ENCODE measurements at regions not wholly inside any gene's neighbourhood (a gene's known extent, or its start where the extent isn't known, plus 50 kb on each side); places are given as distances from the start of the nearest gene placed in this dataset.

- no peak for DNase-seq (ENCODE audit: low read depth in 1 of 2, low spot score in 1 of 2)
These were observed 497.7 kb downstream of the BRINP1 start for GRCh38 chr9:118871531-118871930.

DNA sequence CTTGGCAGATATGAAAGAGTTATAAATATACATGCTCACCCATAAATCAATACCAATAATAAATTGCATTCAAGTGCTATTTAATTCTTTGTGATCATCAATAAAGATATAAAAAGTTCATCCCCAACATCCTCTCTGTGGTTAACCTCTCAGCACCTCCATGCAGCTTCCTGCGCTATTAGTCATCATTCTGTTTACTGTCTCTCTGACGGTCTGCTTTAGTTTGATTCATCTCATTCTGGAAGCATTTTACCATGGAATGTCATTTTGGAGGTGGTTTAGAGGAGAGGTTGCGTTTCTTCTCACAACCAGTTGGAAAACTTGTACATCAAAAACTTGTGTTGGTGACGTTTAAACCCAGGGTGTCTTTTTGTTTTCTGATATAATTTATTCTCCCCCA lies 486.6 kb downstream of the BRINP1 start:
- DNase-seq (ENCODE audit: low read depth in 1 of 2, low spot score in 1 of 2): no peak

DNA sequence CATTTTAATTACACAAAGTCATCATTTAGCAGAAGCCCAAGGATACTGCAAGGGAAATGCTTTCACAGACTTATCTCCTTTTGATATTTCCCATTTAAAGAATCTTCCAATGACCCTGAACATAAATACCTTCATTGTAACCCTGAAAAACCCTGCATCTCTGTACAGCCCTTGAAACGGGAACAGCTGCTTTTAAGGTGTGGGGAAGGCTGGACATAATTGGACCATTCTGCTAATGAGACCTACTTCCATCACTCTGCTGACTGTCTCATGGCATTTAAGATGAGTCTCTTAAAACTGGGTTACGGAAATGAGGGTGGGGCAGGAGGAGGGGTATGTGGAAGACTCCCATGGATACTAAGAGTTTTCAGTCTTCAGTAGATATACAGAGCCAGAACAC lies 485.8 kb downstream of the BRINP1 start:
- DNase-seq (ENCODE audit: low read depth in 1 of 2, low spot score in 1 of 2): no peak

GRCh38 chr9:118891213-118891612 lies 478.0 kb downstream of the BRINP1 start:
- DNase-seq (ENCODE audit: low read depth in 1 of 2, low spot score in 1 of 2): no peak

DNA sequence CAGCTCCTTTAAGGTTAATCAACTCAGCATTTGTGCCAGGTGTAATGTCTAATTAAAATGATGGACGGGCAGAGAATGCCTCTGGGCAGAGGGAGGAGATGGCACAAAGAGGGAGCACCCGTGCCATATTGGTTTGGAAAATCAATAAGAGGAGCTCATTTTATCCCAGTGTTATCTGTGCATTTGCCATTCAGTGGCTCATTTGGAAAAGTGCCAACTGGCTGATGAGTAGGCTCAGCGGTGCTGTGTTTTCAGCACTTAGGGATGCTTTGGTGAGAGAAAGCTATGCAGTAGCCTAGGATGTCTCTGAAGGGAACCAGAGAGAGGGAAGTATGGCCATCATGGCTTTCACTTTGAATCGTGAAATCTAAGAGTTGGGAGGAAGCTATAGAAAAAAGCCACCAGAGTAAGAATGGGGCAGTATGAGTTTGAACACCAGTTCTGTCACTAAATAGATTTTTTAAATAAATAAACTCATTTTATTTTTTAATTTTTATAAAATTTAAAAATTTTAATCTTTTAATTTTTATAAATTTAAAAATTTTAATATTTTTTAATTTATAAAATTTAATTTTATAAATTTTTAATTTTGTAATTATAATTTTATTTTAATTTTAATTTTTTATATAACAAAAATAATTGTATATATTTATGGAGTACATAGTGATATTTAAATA lies 472.8 kb downstream of the BRINP1 start:
- no peak for DNase-seq (ENCODE audit: low read depth in 1 of 2, low spot score in 1 of 2)

GRCh38 chr9:118918180-118918579 lies 451.1 kb downstream of the BRINP1 start:
- no peak for DNase-seq (ENCODE audit: low read depth in 1 of 2, low spot score in 1 of 2)

DNA sequence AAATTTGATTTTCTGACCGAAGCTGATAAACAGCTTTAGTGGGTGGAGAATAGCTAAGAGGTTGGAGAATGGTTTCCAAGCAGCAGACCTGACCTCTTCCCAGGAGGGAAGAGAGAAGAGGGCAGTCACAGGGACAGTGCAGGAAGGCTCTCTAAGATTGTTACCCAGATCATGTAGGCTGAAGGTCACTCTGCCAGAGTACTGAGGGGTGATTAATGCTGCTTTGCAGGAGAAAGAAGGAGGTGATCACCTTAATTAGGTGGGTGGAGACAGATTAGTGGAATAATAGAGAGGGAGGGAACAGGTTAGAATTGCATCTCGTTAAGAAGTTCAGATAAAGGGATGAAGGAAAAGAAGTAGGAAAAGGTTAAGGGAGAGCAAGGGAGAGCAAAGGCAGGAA lies 440.5 kb downstream of the BRINP1 start:
- DNase-seq (ENCODE audit: low read depth in 1 of 2, low spot score in 1 of 2): no peak

- no peak for DNase-seq (ENCODE audit: low read depth in 1 of 2, low spot score in 1 of 2)
These were observed 439.9 kb downstream of the BRINP1 start for GRCh38 chr9:118929287-118929686.

- DNase-seq (ENCODE audit: low read depth in 1 of 2, low spot score in 1 of 2): no peak
These were observed 437.3 kb downstream of the BRINP1 start for GRCh38 chr9:118931941-118932340.

DNA sequence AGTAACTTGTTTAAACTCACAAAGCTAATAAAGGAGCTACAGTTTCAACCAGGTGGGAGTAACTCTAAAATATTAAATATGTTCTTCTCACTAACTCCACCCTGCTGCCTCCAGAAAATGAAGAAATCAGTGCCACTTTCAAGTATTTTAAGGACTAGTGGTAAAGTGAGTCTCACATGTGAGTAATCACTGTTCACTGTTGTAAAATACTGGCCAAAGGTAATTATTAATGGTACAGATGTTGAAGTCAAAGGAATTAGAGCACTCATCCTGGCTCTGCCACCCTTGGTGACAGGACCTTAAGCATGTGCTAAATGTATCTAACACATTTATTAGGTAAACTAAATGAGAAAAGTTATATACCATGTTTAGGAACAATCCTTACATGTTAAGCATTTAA lies 430.7 kb downstream of the BRINP1 start:
- DNase-seq (ENCODE audit: low read depth in 1 of 2, low spot score in 1 of 2): no peak

GRCh38 chr9:118940473-118940872 lies 428.8 kb downstream of the BRINP1 start:
- no peak for DNase-seq (ENCODE audit: low read depth in 1 of 2, low spot score in 1 of 2)

GRCh38 chr9:118946669-118947068 lies 422.6 kb downstream of the BRINP1 start:
- no peak for DNase-seq (ENCODE audit: low read depth in 1 of 2, low spot score in 1 of 2)

DNA sequence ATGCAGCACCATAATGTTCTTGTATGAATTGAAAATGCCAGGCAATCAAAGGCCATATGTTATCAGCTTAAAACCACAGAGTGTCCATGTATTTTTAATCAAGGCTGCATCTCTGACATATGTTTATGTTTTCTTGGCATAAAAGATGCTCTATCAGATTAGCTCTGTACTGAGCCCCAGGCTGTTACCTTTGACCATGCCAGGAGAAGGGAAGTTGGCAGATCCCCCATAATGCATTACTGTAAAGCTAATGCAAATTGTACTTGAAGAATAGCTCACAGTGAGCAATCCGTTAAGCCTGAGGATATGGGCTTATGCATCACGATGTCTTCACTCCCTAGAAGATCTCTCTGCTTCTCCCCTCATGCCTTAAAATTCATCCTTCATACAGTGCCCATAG lies 414.4 kb downstream of the BRINP1 start:
- no peak for DNase-seq (ENCODE audit: low read depth in 1 of 2, low spot score in 1 of 2)

GRCh38 chr9:118957585-118957984 lies 411.6 kb downstream of the BRINP1 start:
- no peak for DNase-seq (ENCODE audit: low read depth in 1 of 2, low spot score in 1 of 2)

DNA sequence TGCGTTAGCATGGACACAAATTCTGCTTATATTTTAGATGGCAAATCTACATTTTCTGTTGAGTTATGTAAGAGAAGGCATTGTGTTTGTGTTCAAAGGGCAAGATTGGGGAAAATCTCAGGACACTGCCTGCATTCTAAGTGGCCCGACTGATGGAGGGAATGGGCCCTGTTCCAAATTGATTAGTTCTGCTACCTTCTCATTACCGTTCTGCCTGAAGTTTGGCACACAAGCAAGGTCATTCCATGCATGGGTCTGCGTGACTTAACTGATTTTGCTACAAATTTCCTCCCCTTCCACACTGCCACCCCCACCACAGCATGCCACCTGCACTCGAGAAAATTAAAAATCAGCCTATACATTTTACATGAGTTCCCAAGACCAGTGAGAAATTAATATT lies 409.9 kb downstream of the BRINP1 start:
- no peak for DNase-seq (ENCODE audit: low read depth in 1 of 2, low spot score in 1 of 2)

- DNase-seq (ENCODE audit: low read depth in 1 of 2, low spot score in 1 of 2): no peak
These were observed 407.4 kb downstream of the BRINP1 start for GRCh38 chr9:118961857-118962256.

DNA sequence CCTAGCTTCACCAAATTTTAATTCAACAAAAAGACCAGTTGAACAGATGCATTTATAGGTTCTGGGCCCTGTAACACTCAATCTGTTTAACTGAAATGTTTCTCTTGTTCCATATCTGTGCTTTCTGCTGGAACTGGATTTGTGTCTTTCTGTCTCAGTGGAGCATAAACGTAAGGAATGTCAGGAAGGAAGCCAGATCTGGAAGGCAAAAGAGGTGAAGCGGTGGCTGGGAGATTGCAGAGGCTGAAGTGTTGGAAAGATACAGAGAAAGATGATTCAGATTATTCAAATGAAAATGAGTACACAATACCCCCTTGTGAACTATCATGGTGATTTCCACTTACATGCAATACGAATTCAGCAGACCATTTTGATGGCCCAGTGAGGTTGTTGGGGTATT lies 406.8 kb downstream of the BRINP1 start:
- no peak for DNase-seq (ENCODE audit: low read depth in 1 of 2, low spot score in 1 of 2)

- DNase-seq (ENCODE audit: low read depth in 1 of 2, low spot score in 1 of 2): no peak
These were observed 405.6 kb downstream of the BRINP1 start for GRCh38 chr9:118963674-118964073.

- DNase-seq (ENCODE audit: low read depth in 1 of 2, low spot score in 1 of 2): no peak
These were observed 401.3 kb downstream of the BRINP1 start for GRCh38 chr9:118967901-118968300.

GRCh38 chr9:118975736-118976135 lies 393.5 kb downstream of the BRINP1 start:
- DNase-seq (ENCODE audit: low read depth in 1 of 2, low spot score in 1 of 2): no peak

GRCh38 chr9:118976160-118976559 lies 393.1 kb downstream of the BRINP1 start:
- no peak for DNase-seq (ENCODE audit: low read depth in 1 of 2, low spot score in 1 of 2)

DNA sequence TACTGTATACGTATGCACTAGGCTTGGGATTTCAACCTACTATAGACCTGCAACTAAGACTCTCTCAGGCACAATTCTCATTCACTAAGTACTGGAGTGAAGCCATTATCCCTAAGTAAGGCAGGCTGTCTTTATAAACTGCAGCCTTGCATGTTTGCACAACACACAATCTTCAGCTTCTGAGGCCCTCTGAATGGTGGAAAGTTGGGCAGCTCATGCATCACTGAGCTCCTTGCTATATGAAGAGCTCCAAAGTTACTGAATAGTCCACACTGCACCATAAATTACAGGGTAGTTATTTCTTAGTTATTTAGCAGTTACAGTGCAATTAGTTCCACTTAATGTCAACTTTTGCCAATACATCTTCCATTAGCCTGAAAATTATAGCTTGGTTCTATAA lies 384.6 kb downstream of the BRINP1 start:
- DNase-seq (ENCODE audit: low read depth in 1 of 2, low spot score in 1 of 2): no peak

- no peak for DNase-seq (ENCODE audit: low read depth in 1 of 2, low spot score in 1 of 2)
These were observed 383.4 kb downstream of the BRINP1 start for GRCh38 chr9:118985851-118986250.

DNA sequence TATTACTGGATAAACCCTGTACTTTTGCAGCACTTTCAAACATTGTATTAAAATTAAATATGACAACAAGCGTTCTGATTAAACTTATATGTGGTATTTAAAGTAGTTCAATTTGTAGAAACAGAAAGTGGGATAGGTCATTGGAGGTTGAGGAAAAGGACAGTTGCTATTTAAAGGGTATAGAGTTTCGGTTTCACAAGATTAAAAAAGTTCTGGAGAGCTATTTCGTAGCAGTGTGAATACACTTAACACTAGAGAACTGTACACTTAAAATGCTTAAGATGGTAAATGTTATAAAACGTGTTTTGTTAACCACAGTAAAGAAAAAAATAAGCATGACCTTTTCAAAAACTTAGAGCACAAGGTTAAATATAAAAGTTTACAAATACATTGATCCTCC lies 382.1 kb downstream of the BRINP1 start:
- DNase-seq (ENCODE audit: low read depth in 1 of 2, low spot score in 1 of 2): no peak

Data from activated CD4-positive, alpha-beta T cell treated with anti-CD3 and anti-CD28 coated beads, Interleukin-2, amount 50 U/mL, for 24 hours (primary cell).